ENCODE measurements at regions not wholly inside any gene's neighbourhood (a gene's known extent, or its start where the extent isn't known, plus 50 kb on each side); places are given as distances from the start of the nearest gene placed in this dataset.

DNA sequence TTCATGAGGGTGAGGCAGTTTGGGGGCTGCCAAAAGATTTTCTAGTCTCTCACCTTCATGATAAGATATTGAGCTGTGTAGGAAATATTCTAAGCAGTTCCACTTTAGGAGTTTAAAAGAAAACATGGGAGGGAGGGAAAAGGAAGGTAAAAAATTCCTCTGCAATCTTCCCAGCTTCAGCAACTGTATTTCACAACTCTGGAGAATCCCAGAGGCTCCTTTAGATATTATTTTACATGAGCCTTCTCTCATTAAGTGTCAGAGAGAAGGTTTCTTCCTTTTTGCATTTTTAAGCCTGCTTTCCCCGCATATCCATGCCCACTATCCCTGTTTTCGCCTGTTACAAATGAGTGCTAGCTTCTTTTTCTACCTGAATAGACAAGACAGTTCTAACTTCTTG is 289.4 kb downstream of the CHRM3 start:
- 95 to 96% methylated on average over 2 of the region's 2 CpGs for WGBS, 2 donors
- H3K4me3 ChIP-seq, result no peak overlapping the region

GRCh38 chr1:239676522-239677273 is 290.3 kb downstream of the CHRM3 start:
- DNase-seq, result no peak
- 80 to 89% methylated on average over 4 of the region's 4 CpGs for WGBS, 2 donors
- Histone ChIP-seq H3K4me3 (no peak overlapping the region), H3K27me3 (no peaks in the 10 kb centered on the region), H3K36me3 (peaks cover 0 to 6% (median 0%) of the 10 kb centered on the region in 4 donors), H3K27ac (no peak overlapping the region), H3K4me1 (no peaks in the 10 kb centered on the region), H3K9me3 (no peaks in the 10 kb centered on the region)
- TF ChIP-seq POLR2AphosphoS5 (IDR thresholded peaks at IDR 0.05) (no peak), EP300 (IDR thresholded peaks at IDR 0.05) (no peak), POLR2A (IDR thresholded peaks at IDR 0.05) (no peak)
- TF ChIP-seq, protein P1, sequence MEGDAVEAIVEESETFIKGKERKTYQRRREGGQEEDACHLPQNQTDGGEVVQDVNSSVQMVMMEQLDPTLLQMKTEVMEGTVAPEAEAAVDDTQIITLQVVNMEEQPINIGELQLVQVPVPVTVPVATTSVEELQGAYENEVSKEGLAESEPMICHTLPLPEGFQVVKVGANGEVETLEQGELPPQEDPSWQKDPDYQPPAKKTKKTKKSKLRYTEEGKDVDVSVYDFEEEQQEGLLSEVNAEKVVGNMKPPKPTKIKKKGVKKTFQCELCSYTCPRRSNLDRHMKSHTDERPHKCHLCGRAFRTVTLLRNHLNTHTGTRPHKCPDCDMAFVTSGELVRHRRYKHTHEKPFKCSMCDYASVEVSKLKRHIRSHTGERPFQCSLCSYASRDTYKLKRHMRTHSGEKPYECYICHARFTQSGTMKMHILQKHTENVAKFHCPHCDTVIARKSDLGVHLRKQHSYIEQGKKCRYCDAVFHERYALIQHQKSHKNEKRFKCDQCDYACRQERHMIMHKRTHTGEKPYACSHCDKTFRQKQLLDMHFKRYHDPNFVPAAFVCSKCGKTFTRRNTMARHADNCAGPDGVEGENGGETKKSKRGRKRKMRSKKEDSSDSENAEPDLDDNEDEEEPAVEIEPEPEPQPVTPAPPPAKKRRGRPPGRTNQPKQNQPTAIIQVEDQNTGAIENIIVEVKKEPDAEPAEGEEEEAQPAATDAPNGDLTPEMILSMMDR (IDR thresholded peaks at IDR 0.05), result no peak
- intact Hi-C loops (cut with DNase I), result no loop called here

More for the DNA sequence above, 289.4 kb downstream of the CHRM3 start:
- no peaks in the 10 kb centered on the region for H3K9me3 ChIP-seq
- no peak overlapping the region for H3K27ac ChIP-seq
- DNase-seq, result no peak
- intact Hi-C loops (cut with DNase I), result no loop called here
- H3K36me3 ChIP-seq, result peaks cover 0 to 6% (median 0%) of the 10 kb centered on the region in 4 donors
- no peaks in the 10 kb centered on the region for H3K4me1 ChIP-seq
- TF ChIP-seq EP300 (IDR thresholded peaks at IDR 0.05) (no peak), POLR2AphosphoS5 (IDR thresholded peaks at IDR 0.05) (no peak), POLR2A (IDR thresholded peaks at IDR 0.05) (no peak)
- TF ChIP-seq, protein P1 (IDR thresholded peaks at IDR 0.05), result no peak
- no peaks in the 10 kb centered on the region for H3K27me3 ChIP-seq

DNA sequence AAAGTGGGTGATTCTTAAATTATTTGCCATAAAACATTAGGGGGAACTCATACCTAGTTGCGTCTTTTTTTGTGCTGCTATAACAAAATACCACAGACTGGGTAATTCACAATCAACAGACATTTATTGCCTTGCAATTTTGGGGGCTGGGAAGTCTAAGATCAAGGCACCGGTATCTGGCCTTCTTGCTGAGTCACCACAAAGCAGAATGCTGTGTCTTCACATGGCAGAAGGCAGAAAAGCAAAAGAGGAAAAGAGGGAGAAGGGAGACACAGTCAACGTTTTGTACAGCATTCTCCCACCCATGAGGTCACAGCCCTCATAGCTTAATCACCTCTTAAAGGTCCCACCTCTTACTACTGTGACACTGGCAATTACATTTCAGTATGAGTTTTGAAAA is 291.0 kb downstream of the CHRM3 start:
- intact Hi-C loops (cut with DNase I), result no loop called here
- Histone ChIP-seq H3K27ac (no peak overlapping the region), H3K27me3 (no peaks in the 10 kb centered on the region), H3K4me3 (no peak overlapping the region), H3K9me3 (no peaks in the 10 kb centered on the region), H3K4me1 (no peaks in the 10 kb centered on the region), H3K36me3 (peaks cover 0 to 6% (median 0%) of the 10 kb centered on the region in 4 donors)
- 55 to 66% methylated on average over 3 of the region's 3 CpGs for WGBS, 2 donors
- DNase-seq, result no peak
- TF ChIP-seq POLR2AphosphoS5 (IDR thresholded peaks at IDR 0.05) (no peak), EP300 (IDR thresholded peaks at IDR 0.05) (no peak), POLR2A (IDR thresholded peaks at IDR 0.05) (no peak)
- TF ChIP-seq, protein P1 (IDR thresholded peaks at IDR 0.05), result no peak

GRCh38 chr1:239678181-239678580 is 291.8 kb downstream of the CHRM3 start:
- DNase-seq, result no peak
- H3K36me3 ChIP-seq, result peaks cover 0 to 6% (median 0%) of the 10 kb centered on the region in 4 donors
- no peak overlapping the region for H3K27ac ChIP-seq
- TF ChIP-seq POLR2A (IDR thresholded peaks at IDR 0.05) (no peak), EP300 (IDR thresholded peaks at IDR 0.05) (no peak), POLR2AphosphoS5 (IDR thresholded peaks at IDR 0.05) (no peak)
- TF ChIP-seq, protein P1 (IDR thresholded peaks at IDR 0.05), result no peak
- no peak overlapping the region for H3K4me3 ChIP-seq
- intact Hi-C loops (cut with DNase I), result no loop called here
- no peaks in the 10 kb centered on the region for H3K9me3 ChIP-seq
- 93 to 99% methylated on average over 2 of the region's 2 CpGs for WGBS, 2 donors
- no peaks in the 10 kb centered on the region for H3K27me3 ChIP-seq
- H3K4me1 ChIP-seq, result no peaks in the 10 kb centered on the region
